ENCODE measurements at regions not wholly inside any gene's neighbourhood (a gene's known extent, or its start where the extent isn't known, plus 50 kb on each side); places are given as distances from the start of the nearest gene placed in this dataset.

DNA sequence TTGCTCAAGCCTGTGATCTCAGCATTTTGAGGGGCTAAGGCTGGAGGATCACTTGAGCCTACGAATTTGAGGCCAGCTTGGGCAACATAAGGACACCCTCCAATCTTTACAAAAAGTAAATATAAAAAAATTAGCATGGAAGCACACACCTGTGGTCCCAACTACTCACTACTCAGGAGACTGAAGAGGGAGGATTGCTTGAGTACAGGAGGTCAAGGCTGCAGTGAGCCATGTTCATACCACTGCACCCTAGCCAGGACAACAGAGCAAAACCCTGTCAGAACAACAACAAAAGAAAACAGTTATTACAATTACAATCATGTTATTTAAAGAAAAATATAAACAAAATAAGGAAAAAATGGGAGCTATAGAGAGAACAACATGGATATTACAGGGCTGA lies 82.5 kb upstream of the TNFAIP3 start:
- no peak for TF ChIP-seq CTCF (IDR thresholded peaks at IDR 0.05; ENCODE audit: low read depth, low read length)
- no peak overlapping the region for H3K4me3 ChIP-seq
- H3K27me3 ChIP-seq = no peaks in the 10 kb centered on the region
- H3K36me3 ChIP-seq = no peaks in the 10 kb centered on the region
- H3K4me1 ChIP-seq (ENCODE audit: low read depth) = peaks cover 27% of the 10 kb centered on the region
- no peak for DNase-seq (ENCODE audit: low read depth in 1 of 2, low spot score in 1 of 2)
- no peaks in the 10 kb centered on the region for H3K9me3 ChIP-seq (ENCODE audit: low read depth)
- H3K27ac ChIP-seq = no peak overlapping the region

DNA sequence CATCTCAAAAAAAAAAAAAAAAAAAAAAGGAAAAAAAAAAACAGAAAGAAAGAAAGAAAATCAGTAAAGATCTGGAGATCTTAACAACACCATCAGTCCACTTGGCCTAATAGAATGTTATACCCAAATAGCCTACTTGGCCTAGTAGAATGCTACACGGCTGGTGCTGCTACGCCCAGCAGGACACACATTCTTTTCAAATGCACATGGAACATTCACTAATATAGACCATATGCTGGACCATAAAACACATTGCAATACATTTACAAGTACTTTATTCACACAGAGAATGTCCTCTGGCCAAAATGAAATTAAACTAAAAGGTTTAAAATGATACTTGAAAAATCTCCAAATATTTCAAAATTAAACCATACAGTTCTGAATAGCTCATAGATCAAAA lies 80.0 kb upstream of the TNFAIP3 start:
- TF ChIP-seq CTCF (IDR thresholded peaks at IDR 0.05; ENCODE audit: low read depth, low read length) = no peak
- Histone ChIP-seq H3K4me3 (no peak overlapping the region), H3K4me1 (ENCODE audit: low read depth) (peaks cover 10% of the 10 kb centered on the region), H3K27ac (no peak overlapping the region), H3K27me3 (no peaks in the 10 kb centered on the region), H3K9me3 (ENCODE audit: low read depth) (no peaks in the 10 kb centered on the region), H3K36me3 (no peaks in the 10 kb centered on the region)
- DNase-seq (ENCODE audit: low read depth in 1 of 2, low spot score in 1 of 2) = no peak

DNA sequence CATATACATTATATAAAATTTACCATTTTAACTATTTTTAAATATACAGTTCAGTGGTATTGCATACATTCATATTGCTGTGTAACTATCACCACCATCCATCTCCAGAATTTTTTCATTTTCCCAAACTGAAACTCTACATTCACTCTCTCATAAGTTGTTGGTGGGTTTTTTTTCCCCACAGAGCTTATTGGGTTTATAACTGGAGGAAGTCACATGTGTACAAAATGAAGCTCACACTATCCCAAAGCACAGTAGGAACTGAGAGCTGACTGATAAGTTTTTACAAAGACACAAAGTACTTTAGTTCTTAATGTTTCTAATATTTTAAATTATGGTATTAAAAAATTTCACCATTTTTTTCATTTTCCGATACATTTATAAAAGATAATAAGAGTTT lies 78.8 kb upstream of the TNFAIP3 start:
- H3K9me3 ChIP-seq (ENCODE audit: low read depth) = no peaks in the 10 kb centered on the region
- H3K4me3 ChIP-seq = no peak overlapping the region
- DNase-seq (ENCODE audit: low read depth in 1 of 2, low spot score in 1 of 2) = no peak
- H3K36me3 ChIP-seq = no peaks in the 10 kb centered on the region
- peaks cover 7% of the 10 kb centered on the region for H3K4me1 ChIP-seq (ENCODE audit: low read depth)
- no peaks in the 10 kb centered on the region for H3K27me3 ChIP-seq
- H3K27ac ChIP-seq = no peak overlapping the region
- TF ChIP-seq CTCF (IDR thresholded peaks at IDR 0.05; ENCODE audit: low read depth, low read length) = no peak

DNA sequence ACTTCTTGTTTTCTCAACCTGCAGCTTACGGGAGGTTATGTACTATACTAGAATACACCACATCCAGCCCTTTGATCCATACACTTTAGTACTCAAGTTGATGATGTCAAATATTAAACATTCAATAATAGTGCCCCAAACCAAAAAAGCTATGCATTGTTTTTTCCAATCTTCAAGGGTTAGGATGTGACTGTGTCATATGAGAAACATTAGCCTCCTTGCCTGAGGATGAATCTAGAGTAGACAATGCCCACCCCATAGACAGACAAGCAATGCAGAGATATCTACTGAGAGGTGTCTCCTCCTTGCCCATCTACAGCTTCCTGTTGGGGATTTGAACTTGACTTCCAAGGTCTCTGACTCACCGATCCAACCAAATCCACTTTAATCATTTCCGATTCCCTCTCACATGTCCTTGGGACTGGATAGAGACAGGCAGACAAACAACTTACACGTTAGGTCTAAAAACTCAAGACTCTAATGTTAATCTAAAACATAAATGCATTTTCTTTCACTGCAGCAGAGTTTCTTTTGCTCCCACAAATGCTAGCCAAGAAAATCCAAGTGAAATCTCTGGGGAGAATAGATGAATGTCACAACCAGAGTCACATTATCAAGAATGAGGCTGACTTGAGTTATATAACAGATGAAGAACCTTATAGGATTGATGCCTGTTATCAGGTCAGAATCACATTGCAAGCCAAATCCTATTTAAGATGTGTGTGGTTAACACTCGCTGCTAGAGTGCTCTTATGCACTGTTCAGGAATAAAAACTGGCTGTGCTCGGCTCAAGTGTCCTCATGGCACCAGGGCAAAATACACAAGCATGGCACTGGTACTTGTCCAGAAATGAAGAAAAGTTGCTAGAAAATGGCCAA lies 75.5 kb upstream of the TNFAIP3 start:
- H3K9me3 ChIP-seq (ENCODE audit: low read depth) = no peaks in the 10 kb centered on the region
- H3K27ac ChIP-seq = no peak overlapping the region
- peaks cover 4% of the 10 kb centered on the region for H3K4me1 ChIP-seq (ENCODE audit: low read depth)
- no peak for TF ChIP-seq CTCF (IDR thresholded peaks at IDR 0.05; ENCODE audit: low read depth, low read length)
- H3K27me3 ChIP-seq = no peaks in the 10 kb centered on the region
- DNase-seq (ENCODE audit: low read depth in 1 of 2, low spot score in 1 of 2) = no peak
- no peak overlapping the region for H3K4me3 ChIP-seq
- H3K36me3 ChIP-seq = no peaks in the 10 kb centered on the region

DNA sequence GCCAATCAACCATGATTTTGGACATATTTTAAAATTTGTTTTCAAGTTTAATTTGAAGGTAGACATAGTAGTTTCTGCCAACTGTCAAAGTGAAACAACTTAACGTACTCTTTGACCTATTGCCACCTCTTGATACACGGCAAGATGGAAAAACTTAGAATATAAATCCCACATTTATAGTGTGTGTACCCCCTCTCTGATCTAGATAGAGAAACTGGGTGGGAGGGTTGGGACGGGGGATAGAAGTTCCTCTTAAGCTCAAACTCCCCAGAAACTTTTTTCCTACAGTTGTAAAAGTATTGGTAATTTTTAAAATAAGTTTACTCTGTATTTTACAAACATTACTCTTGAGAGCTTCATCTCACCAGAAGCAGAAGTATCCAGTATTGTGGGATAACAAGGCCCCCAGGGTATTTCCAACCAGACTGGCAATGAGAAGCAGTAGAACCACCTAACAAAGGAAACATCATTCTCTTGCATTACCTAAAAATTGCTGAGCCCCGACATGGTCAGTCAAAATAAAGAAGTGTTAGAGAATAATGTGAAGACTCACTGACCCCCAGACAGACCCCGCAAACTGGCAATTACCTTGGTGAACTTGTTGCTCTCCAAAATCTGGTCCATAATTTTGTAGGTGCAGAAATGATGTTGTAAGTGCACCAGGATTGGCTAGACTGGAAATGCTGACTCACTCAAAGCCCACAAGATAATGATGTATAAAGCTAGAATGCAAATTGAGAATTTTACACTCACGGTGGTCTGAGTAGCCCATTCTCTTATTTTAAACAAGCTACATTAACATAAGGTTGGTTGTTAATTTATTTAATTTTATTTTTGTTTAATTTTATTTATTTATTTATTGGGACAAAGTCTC lies 74.7 kb upstream of the TNFAIP3 start:
- no peak for TF ChIP-seq CTCF (IDR thresholded peaks at IDR 0.05; ENCODE audit: low read depth, low read length)
- peaks cover 4% of the 10 kb centered on the region for H3K4me1 ChIP-seq (ENCODE audit: low read depth)
- H3K9me3 ChIP-seq (ENCODE audit: low read depth) = no peaks in the 10 kb centered on the region
- H3K4me3 ChIP-seq = no peak overlapping the region
- H3K27me3 ChIP-seq = no peaks in the 10 kb centered on the region
- H3K36me3 ChIP-seq = no peaks in the 10 kb centered on the region
- no peak for DNase-seq (ENCODE audit: low read depth in 1 of 2, low spot score in 1 of 2)
- H3K27ac ChIP-seq = no peak overlapping the region

Measured in cardiac muscle cell (in vitro differentiated cells and primary cell).